ENCODE measurements at regions not wholly inside any gene's neighbourhood (a gene's known extent, or its start where the extent isn't known, plus 50 kb on each side); places are given as distances from the start of the nearest gene placed in this dataset.

- H3K79me2 ChIP-seq (ENCODE audit: control insufficient read depth, insufficient read depth, low read length): no peaks in the 10 kb centered on the region
- no peak for TF ChIP-seq EZH2 (IDR thresholded peaks at IDR 0.05; ENCODE audit: borderline replicate concordance, insufficient read depth, low read depth, low read length, poor library complexity, severe bottlenecking)
- no peak for TF ChIP-seq CTCF (IDR thresholded peaks at IDR 0.05)
- ATAC-seq (ENCODE audit: low read depth) (no peak), DNase-seq (no peak)
- H3K27me3 ChIP-seq (replicated peaks in 1 of 4; ENCODE audit: control extremely low read depth in 1 of 4, control insufficient read depth in 3 of 4, insufficient read depth in 4 of 4, low read length in 3 of 4): no peaks in the 10 kb centered on the region
- CTCF ChIA-PET: no interaction called here
- Mint-ChIP-seq H3K9me3 (ENCODE audit: insufficient read depth) (no peaks in the 10 kb centered on the region), H3K4me1 (no peaks in the 10 kb centered on the region), H3K27me3 (no peaks in the 10 kb centered on the region), H3K4me3 (no peak overlapping the region), H3K27ac (no peak overlapping the region)
- no peaks in the 10 kb centered on the region for H3K4me1 ChIP-seq (ENCODE audit: control insufficient read depth in 2 of 2, insufficient read depth in 2 of 2, low read length in 2 of 2)
- no peak overlapping the region for H3K4me3 ChIP-seq (ENCODE audit: control extremely low read depth in 1 of 5, extremely low read depth in 1 of 5, insufficient read depth in 1 of 5, low read depth in 2 of 5, low read length in 4 of 5)
- no peaks in the 10 kb centered on the region for H3K36me3 ChIP-seq (replicated peaks in 1 of 2; ENCODE audit: control extremely low read depth in 1 of 2, control insufficient read depth in 1 of 2, extremely low read depth in 1 of 2, insufficient read depth in 2 of 2, low read length in 1 of 2)
- WGBS (ENCODE audit: insufficient coverage): no CpG with 5 or more reads among the region's 2 CpGs
- no peak overlapping the region for H3K27ac ChIP-seq (ENCODE audit: low read length in 2 of 2)
- H4K20me1 ChIP-seq (ENCODE audit: control insufficient read depth, insufficient read depth, low read length, poor library complexity, severe bottlenecking): no peaks in the 10 kb centered on the region
- H3K9ac ChIP-seq (ENCODE audit: low read length): no peak overlapping the region
- intact Hi-C loops (cut with micrococcal nuclease): no loop called here
- no peak overlapping the region for H3K4me2 ChIP-seq (replicated peaks; ENCODE audit: low read depth, low read length, poor library complexity, severe bottlenecking)
- no peak overlapping the region for H2AFZ ChIP-seq (ENCODE audit: insufficient read depth, low read depth, low read length, poor library complexity, severe bottlenecking)
- POLR2A ChIA-PET: no interaction called here
- no peaks in the 10 kb centered on the region for H3K9me3 ChIP-seq (ENCODE audit: control extremely low read depth in 1 of 3, control insufficient read depth in 2 of 3, insufficient read depth in 1 of 3, low read length in 2 of 3)
These were observed 121.6 kb upstream of the MXRA5 start for GRCh38 chrX:3468031-3468430.

- Histone ChIP-seq H3K9ac (ENCODE audit: low read length) (no peak overlapping the region), H4K20me1 (ENCODE audit: control insufficient read depth, insufficient read depth, low read length, poor library complexity, severe bottlenecking) (no peaks in the 10 kb centered on the region), H3K36me3 (replicated peaks in 1 of 2; ENCODE audit: control extremely low read depth in 1 of 2, control insufficient read depth in 1 of 2, extremely low read depth in 1 of 2, insufficient read depth in 2 of 2, low read length in 1 of 2) (no peaks in the 10 kb centered on the region), H3K27ac (ENCODE audit: low read length in 2 of 2) (no peak overlapping the region), H3K4me1 (ENCODE audit: control insufficient read depth in 2 of 2, insufficient read depth in 2 of 2, low read length in 2 of 2) (no peaks in the 10 kb centered on the region), H3K79me2 (ENCODE audit: control insufficient read depth, insufficient read depth, low read length) (no peaks in the 10 kb centered on the region), H3K9me3 (ENCODE audit: control extremely low read depth in 1 of 3, control insufficient read depth in 2 of 3, insufficient read depth in 1 of 3, low read length in 2 of 3) (no peaks in the 10 kb centered on the region), H3K4me2 (replicated peaks; ENCODE audit: low read depth, low read length, poor library complexity, severe bottlenecking) (no peak overlapping the region), H3K4me3 (ENCODE audit: control extremely low read depth in 1 of 5, extremely low read depth in 1 of 5, insufficient read depth in 1 of 5, low read depth in 2 of 5, low read length in 4 of 5) (no peak overlapping the region), H3K27me3 (replicated peaks in 1 of 4; ENCODE audit: control extremely low read depth in 1 of 4, control insufficient read depth in 3 of 4, insufficient read depth in 4 of 4, low read length in 3 of 4) (no peaks in the 10 kb centered on the region), H2AFZ (ENCODE audit: insufficient read depth, low read depth, low read length, poor library complexity, severe bottlenecking) (no peak overlapping the region)
- 100% methylated on average over 1 of the region's 5 CpGs for WGBS (ENCODE audit: insufficient coverage)
- DNase-seq (no peak), ATAC-seq (ENCODE audit: low read depth) (no peak)
- Mint-ChIP-seq H3K4me1 (no peaks in the 10 kb centered on the region), H3K4me3 (no peak overlapping the region), H3K9me3 (ENCODE audit: insufficient read depth) (no peaks in the 10 kb centered on the region), H3K27me3 (no peaks in the 10 kb centered on the region), H3K27ac (no peak overlapping the region)
- intact Hi-C loops (cut with micrococcal nuclease): no loop called here
- no peak for TF ChIP-seq EZH2 (IDR thresholded peaks at IDR 0.05; ENCODE audit: borderline replicate concordance, insufficient read depth, low read depth, low read length, poor library complexity, severe bottlenecking)
- TF ChIP-seq CTCF (IDR thresholded peaks at IDR 0.05): no peak
- ChIA-PET POLR2A (no interaction called here), CTCF (no interaction called here)
These were observed 118.6 kb upstream of the MXRA5 start for GRCh38 chrX:3465017-3465416.
